Posterior cingulate gyrus (tissue), 11 donors: ENCODE measurements at regions not wholly inside any gene's neighbourhood (a gene's known extent, or its start where the extent isn't known, plus 50 kb on each side); places are given as distances from the start of the nearest gene placed in this dataset.
"Not testable (repeated sequence)": the region's sequence is repeated elsewhere in the genome, so short reads cannot be mapped to it uniquely, and the experiment has no call there.

Experiments
- DNase-seq, 10 donors: peaks; one replicate each; pipeline versions ENCODE4 v3.0.0 to v3.0.0-alpha.2; 2020 to 2021; ENCODE audit warnings: mixed read lengths in 3 of 10
- intact Hi-C: fragments of 100-400 bp; cut with DNase I; formaldehyde crosslinking; loops from one replicate; pipeline ENCODE4 v1.15.1; 2023

GRCh38 chr5:56632199-56632598, 183.2 kb upstream of the MAP3K1 start:
- DNase-seq: no peak
- intact Hi-C loops: no loop called here

- intact Hi-C loops: no loop called here
- DNase-seq: no peak
Measured at GRCh38 chr5:56631719-56632118, 183.6 kb upstream of the MAP3K1 start.

- intact Hi-C loops, DNase-seq: not testable (repeated sequence)
Measured at GRCh38 chr5:56628616-56629015, 186.7 kb upstream of the MAP3K1 start.

GRCh38 chr5:56625541-56625940, 189.8 kb upstream of the MAP3K1 start:
- DNase-seq: no peak
- intact Hi-C loops: no loop called here

- DNase-seq: no peak
- intact Hi-C loops: no loop called here
Measured at GRCh38 chr5:56624751-56625150, 190.6 kb upstream of the MAP3K1 start.

- DNase-seq: no peak
- intact Hi-C loops: no loop called here
Measured at GRCh38 chr5:56622141-56622540, 193.2 kb upstream of the MAP3K1 start.

GRCh38 chr5:56620903-56621677, 194.3 kb upstream of the MAP3K1 start:
- DNase-seq: no peak
- intact Hi-C loops: no loop called here

- DNase-seq: no peak
- intact Hi-C loops: no loop called here
Measured at GRCh38 chr5:56617998-56618397, 197.4 kb upstream of the MAP3K1 start.

- intact Hi-C loops: no loop called here
- no peak for DNase-seq
Measured at GRCh38 chr5:56616454-56617160, 198.7 kb upstream of the MAP3K1 start.

- intact Hi-C loops: no loop called here
- no peak for DNase-seq
Measured at GRCh38 chr5:56615361-56616153, 199.8 kb upstream of the MAP3K1 start.

- no peak for DNase-seq
- intact Hi-C loops: no loop called here
Measured at GRCh38 chr5:56612759-56613158, 202.6 kb upstream of the MAP3K1 start.

GRCh38 chr5:56612353-56612752, 203.0 kb upstream of the MAP3K1 start:
- no peak for DNase-seq
- intact Hi-C loops: no loop called here

GRCh38 chr5:56610093-56610698, 205.2 kb upstream of the MAP3K1 start:
- no peak for DNase-seq
- intact Hi-C loops: no loop called here

GRCh38 chr5:56608217-56608925, 207.0 kb upstream of the MAP3K1 start:
- no peak for DNase-seq
- intact Hi-C loops: no loop called here

GRCh38 chr5:56607551-56607950, 207.8 kb upstream of the MAP3K1 start:
- intact Hi-C loops: no loop called here
- DNase-seq: no peak

- intact Hi-C loops: no loop called here
Measured at GRCh38 chr5:56607074-56607473, 208.3 kb upstream of the MAP3K1 start.

GRCh38 chr5:56606192-56606591, 209.2 kb upstream of the MAP3K1 start:
- intact Hi-C loops: no loop called here
- DNase-seq: no peak

More at GRCh38 chr5:56607074-56607473, 208.3 kb upstream of the MAP3K1 start:
- DNase-seq: no peak

- intact Hi-C loops: no loop called here
- no peak for DNase-seq
Measured at GRCh38 chr5:56605231-56605630, 210.1 kb upstream of the MAP3K1 start.

- DNase-seq: no peak
- intact Hi-C loops: no loop called here
Measured at GRCh38 chr5:56601641-56602071, 213.7 kb upstream of the MAP3K1 start.

GRCh38 chr5:56598941-56599340, 216.4 kb upstream of the MAP3K1 start:
- intact Hi-C loops: no loop called here
- no peak for DNase-seq
